Cardiac muscle cell (in vitro differentiated cells and primary cell): ENCODE measurements at regions not wholly inside any gene's neighbourhood (a gene's known extent, or its start where the extent isn't known, plus 50 kb on each side); places are given as distances from the start of the nearest gene placed in this dataset.

Source experiments
- DNase-seq, 2 donors: peaks; one replicate each; pipeline versions ENCODE4 v3.0.0 to v3.0.0-alpha.2; 2010 to 2017; ENCODE audit warnings: low read depth in 1 of 2, low spot score in 1 of 2
- H3K27ac ChIP-seq: fragments of 200-600 bp; sonication (generic); 2 replicates; pipeline ENCODE4 v1.5.1; 2016
- H3K27me3 ChIP-seq: fragments of 200-600 bp; sonication (generic); 2 replicates; pipeline ENCODE4 v1.6.0; 2016; ENCODE audit warnings: control low read depth
- H3K36me3 ChIP-seq: fragments of 200-600 bp; sonication (generic); 2 replicates; pipeline ENCODE4 v1.5.1; 2016; ENCODE audit warnings: control low read depth
- H3K4me1 ChIP-seq: fragments of 200-600 bp; sonication (generic); 2 replicates; pipeline ENCODE4 v1.8.1; 2017; ENCODE audit warnings: low read depth, mild to moderate bottlenecking, mixed run types
- H3K4me3 ChIP-seq: fragments of 200-600 bp; sonication (generic); 2 replicates; pipeline ENCODE4 v1.5.1; 2016; ENCODE audit warnings: mild to moderate bottlenecking
- H3K9me3 ChIP-seq: fragments of 200-600 bp; sonication (generic); 2 replicates; pipeline ENCODE4 v1.5.1; 2017; ENCODE audit warnings: low read depth, mild to moderate bottlenecking, control low read depth
- CTCF ChIP-seq: IDR thresholded peaks from 2 replicates; pipeline ENCODE4 v1.5.1; 2012; ENCODE audit warnings: low read depth, mild to moderate bottlenecking, low read length

GRCh38 chr7:19206721-19207120 is 61.5 kb upstream of the FERD3L start:
- TF ChIP-seq CTCF: no peak
- DNase-seq: no peak
- no peaks in the 10 kb centered on the region for H3K27me3 ChIP-seq
- no peaks in the 10 kb centered on the region for H3K4me1 ChIP-seq
- no peak overlapping the region for H3K27ac ChIP-seq
- H3K36me3 ChIP-seq: no peaks in the 10 kb centered on the region
- no peak overlapping the region for H3K4me3 ChIP-seq
- no peaks in the 10 kb centered on the region for H3K9me3 ChIP-seq

- H3K27ac ChIP-seq: no peak overlapping the region
- no peaks in the 10 kb centered on the region for H3K36me3 ChIP-seq
- no peak for DNase-seq
- H3K9me3 ChIP-seq: no peaks in the 10 kb centered on the region
- TF ChIP-seq CTCF: no peak
- H3K4me1 ChIP-seq: no peaks in the 10 kb centered on the region
- no peaks in the 10 kb centered on the region for H3K27me3 ChIP-seq
- H3K4me3 ChIP-seq: no peak overlapping the region
Observed at GRCh38 chr7:19203686-19204085, 58.5 kb upstream of the FERD3L start.

- no peaks in the 10 kb centered on the region for H3K27me3 ChIP-seq
- H3K4me1 ChIP-seq: no peaks in the 10 kb centered on the region
- H3K9me3 ChIP-seq: no peaks in the 10 kb centered on the region
- no peak overlapping the region for H3K27ac ChIP-seq
- no peaks in the 10 kb centered on the region for H3K36me3 ChIP-seq
- TF ChIP-seq CTCF: no peak
- no peak for DNase-seq
- H3K4me3 ChIP-seq: no peak overlapping the region
Observed at GRCh38 chr7:19202599-19202998, 57.4 kb upstream of the FERD3L start.
